ENCODE measurements at regions not wholly inside any gene's neighbourhood (a gene's known extent, or its start where the extent isn't known, plus 50 kb on each side); places are given as distances from the start of the nearest gene placed in this dataset.

- no peak for ATAC-seq
- in situ Hi-C loops (cut with MboI; ENCODE audit: low sequenced_read_pairs in 4 of 4), result loop anchor here in 1 of 4 donors (25.0 kb wide), 1 partner anchor 88 kb away; no protein-coding TSS in a partner anchor
These were observed 439.8 kb upstream of the SLC14A2 start for GRCh38 chr18:45175511-45175910.

GRCh38 chr18:45186832-45187231 is 428.4 kb upstream of the SLC14A2 start:
- no peaks in the 10 kb centered on the region for H3K27me3 ChIP-seq
- in situ Hi-C loops (cut with MboI; ENCODE audit: low sequenced_read_pairs in 4 of 4), result loop anchor here in 1 of 4 donors (25.0 kb wide), 1 partner anchor 100 kb away; no protein-coding TSS in a partner anchor
- H3K4me1 ChIP-seq, result no peaks in the 10 kb centered on the region
- H3K4me3 ChIP-seq, result no peak overlapping the region
- H3K9me3 ChIP-seq, result no peaks in the 10 kb centered on the region
- no peak overlapping the region for H3K27ac ChIP-seq
- no peak for ATAC-seq
- no peak for TF ChIP-seq CTCF (IDR thresholded peaks at IDR 0.05 in 4 of 5, conservative IDR thresholded peaks at IDR 0.05 in 1 of 5)
- no peak for TF ChIP-seq POLR2A (IDR thresholded peaks at IDR 0.05)
- no peaks in the 10 kb centered on the region for H3K36me3 ChIP-seq
- DNase-seq, result no peak
- intact Hi-C loops (cut with DNase I; ENCODE audit: low total_unique reads), result no loop called here

More at GRCh38 chr18:45175511-45175910, 439.8 kb upstream of the SLC14A2 start:
- Histone ChIP-seq H3K36me3 (no peaks in the 10 kb centered on the region), H3K9me3 (no peaks in the 10 kb centered on the region), H3K4me1 (peaks cover 9 to 23% of the 10 kb centered on the region in 2 donors), H3K27ac (no peak overlapping the region), H3K27me3 (no peaks in the 10 kb centered on the region), H3K4me3 (no peak overlapping the region)
- no peak for DNase-seq
- TF ChIP-seq POLR2A (IDR thresholded peaks at IDR 0.05) (no peak), CTCF (IDR thresholded peaks at IDR 0.05 in 4 of 5, conservative IDR thresholded peaks at IDR 0.05 in 1 of 5) (no peak)
- intact Hi-C loops (cut with DNase I; ENCODE audit: low total_unique reads), result no loop called here

- no peak for ATAC-seq
- in situ Hi-C loops (cut with MboI; ENCODE audit: low sequenced_read_pairs in 4 of 4), result loop anchor here in 1 of 4 donors (25.0 kb wide), 1 partner anchor 104 kb away; no protein-coding TSS in a partner anchor
These were observed 423.5 kb upstream of the SLC14A2 start for GRCh38 chr18:45191795-45192194.

GRCh38 chr18:45197526-45197970 is 417.7 kb upstream of the SLC14A2 start:
- H3K9me3 ChIP-seq, result no peaks in the 10 kb centered on the region
- ATAC-seq (no peak), DNase-seq (no peak)
- in situ Hi-C loops (cut with MboI; ENCODE audit: low sequenced_read_pairs in 4 of 4) (loop anchor here in 1 of 4 donors (25.0 kb wide), 1 partner anchor 110 kb away; no protein-coding TSS in a partner anchor), intact Hi-C loops (cut with DNase I; ENCODE audit: low total_unique reads) (no loop called here)
- H3K4me3 ChIP-seq, result no peak overlapping the region
- no peak overlapping the region for H3K27ac ChIP-seq
- TF ChIP-seq CTCF (IDR thresholded peaks at IDR 0.05 in 4 of 5, conservative IDR thresholded peaks at IDR 0.05 in 1 of 5) (no peak), POLR2A (IDR thresholded peaks at IDR 0.05) (no peak)
- H3K4me1 ChIP-seq, result no peaks in the 10 kb centered on the region
- no peaks in the 10 kb centered on the region for H3K36me3 ChIP-seq
- no peaks in the 10 kb centered on the region for H3K27me3 ChIP-seq

More at GRCh38 chr18:45191795-45192194, 423.5 kb upstream of the SLC14A2 start:
- Histone ChIP-seq H3K36me3 (no peaks in the 10 kb centered on the region), H3K4me3 (no peak overlapping the region), H3K27me3 (no peaks in the 10 kb centered on the region), H3K27ac (no peak overlapping the region), H3K9me3 (no peaks in the 10 kb centered on the region), H3K4me1 (no peaks in the 10 kb centered on the region)
- intact Hi-C loops (cut with DNase I; ENCODE audit: low total_unique reads), result no loop called here
- TF ChIP-seq POLR2A (IDR thresholded peaks at IDR 0.05) (no peak), CTCF (IDR thresholded peaks at IDR 0.05 in 4 of 5, conservative IDR thresholded peaks at IDR 0.05 in 1 of 5) (no peak)
- DNase-seq, result no peak

GRCh38 chr18:45198526-45198925 is 416.8 kb upstream of the SLC14A2 start:
- no peaks in the 10 kb centered on the region for H3K36me3 ChIP-seq
- no peak overlapping the region for H3K4me3 ChIP-seq
- ATAC-seq, result no peak
- in situ Hi-C loops (cut with MboI; ENCODE audit: low sequenced_read_pairs in 4 of 4) (loop anchor here in 1 of 4 donors (25.0 kb wide), 1 partner anchor 111 kb away; no protein-coding TSS in a partner anchor), intact Hi-C loops (cut with DNase I; ENCODE audit: low total_unique reads) (no loop called here)
- H3K27me3 ChIP-seq, result no peaks in the 10 kb centered on the region
- H3K27ac ChIP-seq, result no peak overlapping the region
- TF ChIP-seq CTCF (IDR thresholded peaks at IDR 0.05 in 4 of 5, conservative IDR thresholded peaks at IDR 0.05 in 1 of 5) (no peak), POLR2A (IDR thresholded peaks at IDR 0.05) (no peak)
- no peak for DNase-seq
- H3K9me3 ChIP-seq, result no peaks in the 10 kb centered on the region
- no peaks in the 10 kb centered on the region for H3K4me1 ChIP-seq
